ENCODE measurements at regions not wholly inside any gene's neighbourhood (a gene's known extent, or its start where the extent isn't known, plus 50 kb on each side); places are given as distances from the start of the nearest gene placed in this dataset.

DNA sequence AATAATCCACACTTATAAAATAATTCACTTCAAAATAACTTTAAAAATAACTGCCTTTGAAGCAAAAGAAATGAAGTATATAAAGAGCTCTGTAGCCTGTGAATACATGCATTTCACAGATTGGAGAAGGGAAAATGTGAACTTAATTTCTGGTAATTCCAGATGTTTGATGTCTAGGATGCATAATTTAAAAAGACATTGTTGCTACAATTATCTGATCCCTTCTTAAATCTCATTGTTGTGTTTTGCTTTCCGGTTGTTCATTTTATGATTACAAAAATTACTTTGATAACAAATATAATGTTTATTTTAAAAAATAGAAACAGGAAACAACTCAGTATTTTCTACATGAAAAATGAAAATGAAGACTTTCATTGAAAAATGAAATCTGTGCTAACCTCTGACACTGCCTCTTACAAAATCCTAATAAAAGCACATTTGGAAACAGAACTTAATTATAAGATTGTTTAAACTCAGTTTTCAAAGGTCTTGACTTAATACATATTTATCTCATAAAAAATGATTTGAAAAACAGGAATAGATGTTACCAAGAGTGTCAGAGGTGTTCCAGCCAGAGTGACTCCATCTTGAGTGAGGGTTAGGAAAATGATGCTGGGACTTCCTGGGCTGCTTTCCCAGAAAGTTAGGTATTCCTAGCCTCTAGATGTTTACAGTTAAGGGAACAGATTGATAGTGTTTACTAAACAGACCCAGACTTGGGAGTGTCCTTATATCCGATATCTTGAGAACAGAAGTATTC lies 516.6 kb upstream of the SEMA3D start:
- TF ChIP-seq, protein P1, sequence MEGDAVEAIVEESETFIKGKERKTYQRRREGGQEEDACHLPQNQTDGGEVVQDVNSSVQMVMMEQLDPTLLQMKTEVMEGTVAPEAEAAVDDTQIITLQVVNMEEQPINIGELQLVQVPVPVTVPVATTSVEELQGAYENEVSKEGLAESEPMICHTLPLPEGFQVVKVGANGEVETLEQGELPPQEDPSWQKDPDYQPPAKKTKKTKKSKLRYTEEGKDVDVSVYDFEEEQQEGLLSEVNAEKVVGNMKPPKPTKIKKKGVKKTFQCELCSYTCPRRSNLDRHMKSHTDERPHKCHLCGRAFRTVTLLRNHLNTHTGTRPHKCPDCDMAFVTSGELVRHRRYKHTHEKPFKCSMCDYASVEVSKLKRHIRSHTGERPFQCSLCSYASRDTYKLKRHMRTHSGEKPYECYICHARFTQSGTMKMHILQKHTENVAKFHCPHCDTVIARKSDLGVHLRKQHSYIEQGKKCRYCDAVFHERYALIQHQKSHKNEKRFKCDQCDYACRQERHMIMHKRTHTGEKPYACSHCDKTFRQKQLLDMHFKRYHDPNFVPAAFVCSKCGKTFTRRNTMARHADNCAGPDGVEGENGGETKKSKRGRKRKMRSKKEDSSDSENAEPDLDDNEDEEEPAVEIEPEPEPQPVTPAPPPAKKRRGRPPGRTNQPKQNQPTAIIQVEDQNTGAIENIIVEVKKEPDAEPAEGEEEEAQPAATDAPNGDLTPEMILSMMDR (IDR thresholded peaks at IDR 0.05) = no peak
- TF ChIP-seq POLR2A (IDR thresholded peaks at IDR 0.05) = no peak

Measured in breast epithelium (tissue), 3 donors.